ENCODE measurements at regions not wholly inside any gene's neighbourhood (a gene's known extent, or its start where the extent isn't known, plus 50 kb on each side); places are given as distances from the start of the nearest gene placed in this dataset.

DNA sequence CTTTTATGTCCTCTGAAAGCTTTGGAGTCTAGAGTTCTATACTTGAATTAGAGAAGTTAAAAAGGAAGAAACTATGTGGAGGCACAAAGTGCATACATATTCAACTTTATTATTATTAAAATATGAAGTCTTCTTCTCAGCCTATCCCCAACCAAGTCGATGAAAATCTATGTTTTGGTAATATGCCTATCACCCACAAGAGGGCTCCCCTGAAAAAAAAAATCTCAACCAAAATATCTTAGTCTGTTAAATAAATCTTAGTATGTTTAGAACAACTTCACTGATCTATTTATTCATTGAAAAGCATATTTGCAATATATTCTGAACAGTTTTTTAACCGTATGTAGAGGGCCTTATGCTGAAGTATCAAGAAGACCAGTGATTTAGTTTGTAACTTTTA is 804.5 kb downstream of the TDRD15 start:
- ChIA-PET CTCF (no interaction called here), RAD21 (ENCODE audit: low non-redundant PET in 1 of 2, low total read pairs in 2 of 2, uncharacterized antibody in 2 of 2, unreplicated experiment in 2 of 2) (no interaction called here), POLR2A (no interaction called here)
- TF ChIP-seq ZFX (IDR thresholded peaks at IDR 0.05) (no peak), POLR2AphosphoS5 (IDR thresholded peaks at IDR 0.05; ENCODE audit: low read depth, low read length) (no peak), JUND (IDR thresholded peaks at IDR 0.05) (no peak), POLR2A (IDR thresholded peaks at IDR 0.05; ENCODE audit: borderline replicate concordance, extremely low read depth, insufficient read depth, insufficient read length) (no peak), SRF (IDR thresholded peaks at IDR 0.05; ENCODE audit: low read depth) (no peak), CBX3 (IDR thresholded peaks at IDR 0.05; ENCODE audit: low read depth) (no peak), SIN3A (IDR thresholded peaks at IDR 0.05; ENCODE audit: low read depth) (no peak), ZNF274 (IDR thresholded peaks at IDR 0.05; ENCODE audit: low read depth, low read length) (no peak), EGR1 (IDR thresholded peaks at IDR 0.05; ENCODE audit: low read depth) (no peak), RAD21 (IDR thresholded peaks at IDR 0.05; ENCODE audit: low read depth) (no peak), CEBPB (IDR thresholded peaks at IDR 0.05; ENCODE audit: low read depth) (no peak), SP1 (IDR thresholded peaks at IDR 0.05; ENCODE audit: low read depth) (no peak), YY1 (IDR thresholded peaks at IDR 0.05; ENCODE audit: extremely low read depth, insufficient replicate concordance, low read depth, low read length) (no peak)
- TF ChIP-seq, protein P1, sequence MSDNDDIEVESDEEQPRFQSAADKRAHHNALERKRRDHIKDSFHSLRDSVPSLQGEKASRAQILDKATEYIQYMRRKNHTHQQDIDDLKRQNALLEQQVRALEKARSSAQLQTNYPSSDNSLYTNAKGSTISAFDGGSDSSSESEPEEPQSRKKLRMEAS (IDR thresholded peaks at IDR 0.05) = no peak
- TF ChIP-seq, protein P2, sequence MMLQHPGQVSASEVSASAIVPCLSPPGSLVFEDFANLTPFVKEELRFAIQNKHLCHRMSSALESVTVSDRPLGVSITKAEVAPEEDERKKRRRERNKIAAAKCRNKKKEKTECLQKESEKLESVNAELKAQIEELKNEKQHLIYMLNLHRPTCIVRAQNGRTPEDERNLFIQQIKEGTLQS (IDR thresholded peaks at IDR 0.05) = no peak
- TF ChIP-seq, protein P3, sequence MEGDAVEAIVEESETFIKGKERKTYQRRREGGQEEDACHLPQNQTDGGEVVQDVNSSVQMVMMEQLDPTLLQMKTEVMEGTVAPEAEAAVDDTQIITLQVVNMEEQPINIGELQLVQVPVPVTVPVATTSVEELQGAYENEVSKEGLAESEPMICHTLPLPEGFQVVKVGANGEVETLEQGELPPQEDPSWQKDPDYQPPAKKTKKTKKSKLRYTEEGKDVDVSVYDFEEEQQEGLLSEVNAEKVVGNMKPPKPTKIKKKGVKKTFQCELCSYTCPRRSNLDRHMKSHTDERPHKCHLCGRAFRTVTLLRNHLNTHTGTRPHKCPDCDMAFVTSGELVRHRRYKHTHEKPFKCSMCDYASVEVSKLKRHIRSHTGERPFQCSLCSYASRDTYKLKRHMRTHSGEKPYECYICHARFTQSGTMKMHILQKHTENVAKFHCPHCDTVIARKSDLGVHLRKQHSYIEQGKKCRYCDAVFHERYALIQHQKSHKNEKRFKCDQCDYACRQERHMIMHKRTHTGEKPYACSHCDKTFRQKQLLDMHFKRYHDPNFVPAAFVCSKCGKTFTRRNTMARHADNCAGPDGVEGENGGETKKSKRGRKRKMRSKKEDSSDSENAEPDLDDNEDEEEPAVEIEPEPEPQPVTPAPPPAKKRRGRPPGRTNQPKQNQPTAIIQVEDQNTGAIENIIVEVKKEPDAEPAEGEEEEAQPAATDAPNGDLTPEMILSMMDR (IDR thresholded peaks at IDR 0.05 in 2 of 3, conservative IDR thresholded peaks at IDR 0.05 in 1 of 3; ENCODE audit: borderline replicate concordance in 1 of 3, insufficient read depth in 1 of 3, low read depth in 2 of 3, low read length in 2 of 3) = no peak; a peak in 1 of 6 replicates
- no peaks in the 10 kb centered on the region for H3K27me3 ChIP-seq (ENCODE audit: insufficient read depth, low read length)
- H3K4me1 ChIP-seq (ENCODE audit: control insufficient read depth in 1 of 2, insufficient read depth in 2 of 2, low read length in 2 of 2) = no peaks in the 10 kb centered on the region
- no peaks in the 10 kb centered on the region for H3K36me3 ChIP-seq (ENCODE audit: control insufficient read depth in 1 of 2, insufficient read depth in 2 of 2, low read length in 2 of 2)
- BruUV-seq (replicated peaks) = no TSS peak
- DNase-seq (ENCODE audit: low read depth, low spot score) = no peak
- intact Hi-C loops (cut with micrococcal nuclease) = no loop called here
- H3K4me3 ChIP-seq (replicated peaks in 1 of 2; ENCODE audit: low read depth in 1 of 2, low read length in 2 of 2) = no peak overlapping the region
- no peak overlapping the region for H3K9ac ChIP-seq (ENCODE audit: low read length)
- no peaks in the 10 kb centered on the region for H4K20me1 ChIP-seq (ENCODE audit: insufficient read depth)
- no peak overlapping the region for H3K4me2 ChIP-seq (ENCODE audit: low read length)
- ATAC-seq = no peak
- H3K9me3 ChIP-seq (ENCODE audit: control insufficient read depth in 1 of 2, insufficient read depth in 1 of 2, low read depth in 1 of 2, low read length in 2 of 2) = peaks cover 15 to 20% of the 10 kb centered on the region in 2 experiments; a peak in 2 of 4 replicates
- no peak overlapping the region for H3K27ac ChIP-seq (ENCODE audit: low read depth, low read length)
- no peak overlapping the region for H2AFZ ChIP-seq (ENCODE audit: low read depth, low read length, poor library complexity, severe bottlenecking)
- no peaks in the 10 kb centered on the region for H3K79me2 ChIP-seq (ENCODE audit: insufficient read depth, low read length)
- no peaks in the 10 kb centered on the region for H3K9me2 ChIP-seq (ENCODE audit: insufficient read depth)
